NCI-H1105 (cell line): ENCODE measurements at regions not wholly inside any gene's neighbourhood (a gene's known extent, or its start where the extent isn't known, plus 50 kb on each side); places are given as distances from the start of the nearest gene placed in this dataset.
A peak's percentile ranks its signal among the peaks of the same experiment; 100 is the strongest.
"Not testable (repeated sequence)": the region's sequence is repeated elsewhere in the genome, so short reads cannot be mapped to it uniquely, and the experiment has no call there.

Source experiments
- DNase-seq: peaks from one replicate; lab custom pipeline; 2025; lab: John Stamatoyannopoulos, UW

GRCh38 chr5:119694284-119694683 is 64.9 kb downstream of the FAM170A start:
- no peak for DNase-seq

GRCh38 chr5:119706049-119706448 is 76.7 kb downstream of the FAM170A start:
- no peak for DNase-seq

GRCh38 chr5:119708076-119708790 is 78.9 kb downstream of the FAM170A start:
- no peak for DNase-seq

- DNase-seq, result no peak
Measured at GRCh38 chr5:119721775-119722174, 92.4 kb downstream of the FAM170A start.

- DNase-seq, result not testable (repeated sequence)
Measured at GRCh38 chr5:119725291-119725690, 95.9 kb downstream of the FAM170A start.

GRCh38 chr5:119726544-119726943 is 97.2 kb downstream of the FAM170A start:
- DNase-seq, result no peak

- DNase-seq, result no peak
Measured at GRCh38 chr5:119740225-119740624, 110.9 kb downstream of the FAM170A start.

- no peak for DNase-seq
Measured at GRCh38 chr5:119741691-119742090, 112.3 kb downstream of the FAM170A start.

- DNase-seq, result no peak
Measured at GRCh38 chr5:119742311-119742710, 113.0 kb downstream of the FAM170A start.

GRCh38 chr5:119743927-119744326 is 114.6 kb downstream of the FAM170A start:
- DNase-seq, result peak; percentile 8

GRCh38 chr5:119745976-119746375 is 116.6 kb downstream of the FAM170A start:
- no peak for DNase-seq

- DNase-seq, result no peak
Measured at GRCh38 chr5:119746984-119747383, 117.6 kb downstream of the FAM170A start.

GRCh38 chr5:119750887-119751733 is 121.8 kb downstream of the FAM170A start:
- DNase-seq, result no peak

- no peak for DNase-seq
Measured at GRCh38 chr5:119751734-119752094, 122.4 kb downstream of the FAM170A start.

- no peak for DNase-seq
Measured at GRCh38 chr5:119752921-119753886, 123.8 kb downstream of the FAM170A start.

- not testable (repeated sequence) for DNase-seq
Measured at GRCh38 chr5:119754825-119755224, 125.5 kb downstream of the FAM170A start.

GRCh38 chr5:119757276-119757675 is 127.9 kb downstream of the FAM170A start:
- no peak for DNase-seq

- DNase-seq, result not testable (repeated sequence)
Measured at GRCh38 chr5:119769695-119770693, 140.6 kb downstream of the FAM170A start.

- DNase-seq, result not testable (repeated sequence)
Measured at GRCh38 chr5:119780145-119780544, 150.8 kb downstream of the FAM170A start.

GRCh38 chr5:119785057-119785456 is 155.7 kb downstream of the FAM170A start:
- DNase-seq, result no peak
